Prostate gland (tissue), 2 donors: ENCODE measurements at regions not wholly inside any gene's neighbourhood (a gene's known extent, or its start where the extent isn't known, plus 50 kb on each side); places are given as distances from the start of the nearest gene placed in this dataset.

Experiments used
- POLR2AphosphoS5 ChIP-seq: sonication (generic); formaldehyde crosslinking; IDR thresholded peaks from one replicate; pipeline ENCODE4 v1.6.1; 2017; ENCODE audit warnings: antibody characterized with exemption
- TF ChIP-seq, protein P1 (sequence below), 4 experiments: fragments of 200-600 bp in 2 of 4; fragments of 450-650 bp in 2 of 4; sonication (generic) in 2 of 4; IDR thresholded peaks; 1 replicate in 3 of 4; 2 replicates in 1 of 4; pipeline ENCODE4 v1.5.1; 2016 to 2019; ENCODE audit warnings: antibody characterized with exemption in 4 of 4, mild to moderate bottlenecking in 2 of 4, moderate library complexity in 2 of 4

DNA sequence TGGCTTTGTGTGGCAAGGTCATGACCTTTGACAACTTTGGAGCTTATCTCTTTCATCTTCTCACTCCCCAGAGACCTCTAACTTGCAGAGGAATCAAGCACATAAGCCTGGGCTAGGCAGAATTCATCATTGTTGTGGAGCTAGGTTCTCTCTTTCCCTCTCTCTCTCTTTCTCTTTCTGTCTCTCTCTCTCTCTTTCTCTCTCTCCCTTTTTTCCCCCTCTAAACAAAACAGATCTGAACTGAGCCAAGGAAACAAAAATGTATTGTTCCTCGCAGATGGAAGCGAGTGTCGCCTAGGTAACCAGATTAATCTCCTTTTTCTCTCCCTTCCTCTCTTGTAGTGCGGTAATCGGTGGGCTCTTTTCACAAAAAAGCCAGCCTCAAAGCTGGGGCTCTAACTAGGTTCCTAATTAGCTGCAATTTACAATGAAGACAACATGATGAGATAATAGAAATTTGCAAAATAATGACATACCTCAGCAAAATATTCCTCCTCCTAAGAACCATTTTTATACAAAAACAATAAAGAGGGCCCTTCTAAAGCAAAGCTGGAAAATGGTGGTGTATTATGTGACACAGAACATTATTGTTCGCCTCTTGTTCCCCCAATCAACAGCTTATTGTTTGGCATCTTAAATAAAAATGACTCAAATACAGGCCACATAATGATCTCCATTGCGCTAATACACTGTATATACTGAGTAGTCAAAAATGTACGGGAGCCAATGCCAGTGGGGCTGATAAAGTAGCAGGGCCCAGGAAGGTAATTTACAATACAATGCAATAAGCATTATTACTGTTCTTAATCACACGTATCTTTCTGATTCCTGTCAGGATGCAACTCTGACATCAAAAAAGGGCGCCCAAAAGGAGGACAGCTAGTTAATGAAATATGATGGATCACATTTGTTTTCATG, 65.7 kb upstream of the SOX5 start:
- TF ChIP-seq POLR2AphosphoS5 = no peak
- TF ChIP-seq, protein P1, sequence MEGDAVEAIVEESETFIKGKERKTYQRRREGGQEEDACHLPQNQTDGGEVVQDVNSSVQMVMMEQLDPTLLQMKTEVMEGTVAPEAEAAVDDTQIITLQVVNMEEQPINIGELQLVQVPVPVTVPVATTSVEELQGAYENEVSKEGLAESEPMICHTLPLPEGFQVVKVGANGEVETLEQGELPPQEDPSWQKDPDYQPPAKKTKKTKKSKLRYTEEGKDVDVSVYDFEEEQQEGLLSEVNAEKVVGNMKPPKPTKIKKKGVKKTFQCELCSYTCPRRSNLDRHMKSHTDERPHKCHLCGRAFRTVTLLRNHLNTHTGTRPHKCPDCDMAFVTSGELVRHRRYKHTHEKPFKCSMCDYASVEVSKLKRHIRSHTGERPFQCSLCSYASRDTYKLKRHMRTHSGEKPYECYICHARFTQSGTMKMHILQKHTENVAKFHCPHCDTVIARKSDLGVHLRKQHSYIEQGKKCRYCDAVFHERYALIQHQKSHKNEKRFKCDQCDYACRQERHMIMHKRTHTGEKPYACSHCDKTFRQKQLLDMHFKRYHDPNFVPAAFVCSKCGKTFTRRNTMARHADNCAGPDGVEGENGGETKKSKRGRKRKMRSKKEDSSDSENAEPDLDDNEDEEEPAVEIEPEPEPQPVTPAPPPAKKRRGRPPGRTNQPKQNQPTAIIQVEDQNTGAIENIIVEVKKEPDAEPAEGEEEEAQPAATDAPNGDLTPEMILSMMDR (IDR thresholded peaks at IDR 0.05) = no peak
